DMS79 (cell line): ENCODE measurements at regions not wholly inside any gene's neighbourhood (a gene's known extent, or its start where the extent isn't known, plus 50 kb on each side); places are given as distances from the start of the nearest gene placed in this dataset.
A peak's percentile ranks its signal among the peaks of the same experiment; 100 is the strongest.

Experiments
- DNase-seq: peaks from one replicate; lab custom pipeline; 2025; lab: John Stamatoyannopoulos, UW

DNA sequence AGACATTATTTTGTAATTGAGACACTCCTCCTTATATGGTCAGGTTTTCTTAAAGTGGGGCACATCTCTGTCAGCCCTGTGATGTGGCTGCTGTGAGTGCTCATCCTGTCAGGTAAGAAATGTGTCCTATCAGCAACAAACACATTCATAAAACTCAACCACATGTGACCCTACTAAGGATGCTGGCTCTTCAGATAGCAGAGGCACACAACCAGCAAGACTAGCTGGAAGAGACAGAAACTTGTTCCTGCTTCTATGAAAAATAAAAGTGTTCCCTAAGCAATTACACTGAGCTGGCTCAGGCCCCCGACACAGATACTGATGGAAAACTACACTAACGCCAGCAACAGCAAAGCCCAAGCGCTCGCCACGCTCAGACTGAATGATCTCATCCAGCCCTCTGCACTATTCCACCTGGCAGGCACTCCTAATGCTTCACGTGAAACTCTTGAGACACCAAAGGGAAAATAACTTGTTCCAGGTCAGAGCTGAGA is 49.8 kb upstream of the CYP2D6 start:
- DNase-seq, result peak; percentile 55
